Kidney tubule cell (primary cell): ENCODE measurements at regions not wholly inside any gene's neighbourhood (a gene's known extent, or its start where the extent isn't known, plus 50 kb on each side); places are given as distances from the start of the nearest gene placed in this dataset.
"Not testable (repeated sequence)": the region's sequence is repeated elsewhere in the genome, so short reads cannot be mapped to it uniquely, and the experiment has no call there.

Source experiments
- DNase-seq: peaks from one replicate; pipeline ENCODE4 v3.0.0-alpha.2; 2018; ENCODE audit warnings: low spot score

- no peak for DNase-seq
Observed at GRCh38 chr11:46181843-46182424, 60.7 kb upstream of the PHF21A start.

- DNase-seq, result no peak
Observed at GRCh38 chr11:46181387-46181786, 60.1 kb upstream of the PHF21A start.

- DNase-seq, result peak; percentile 23
Observed at GRCh38 chr11:46180736-46181135, 59.5 kb upstream of the PHF21A start.

- DNase-seq, result no peak
Observed at GRCh38 chr11:46178513-46178912, 57.3 kb upstream of the PHF21A start.

- no peak for DNase-seq
Observed at GRCh38 chr11:46176421-46176820, 55.2 kb upstream of the PHF21A start.

- DNase-seq, result no peak
Observed at GRCh38 chr11:46175401-46176002, 54.2 kb upstream of the PHF21A start.

- not testable (repeated sequence) for DNase-seq
Observed at GRCh38 chr11:46171693-46172092, 50.4 kb upstream of the PHF21A start.
